HG02973 (cell line): ENCODE measurements at regions not wholly inside any gene's neighbourhood (a gene's known extent, or its start where the extent isn't known, plus 50 kb on each side); places are given as distances from the start of the nearest gene placed in this dataset.

ENCODE experiments used
- ATAC-seq: cut with Tn5 transposase; IDR thresholded peaks from one replicate; pipeline ENCODE4 v1.9.1; 2021; ENCODE audit warnings: moderate library complexity; ENCODE audit not compliant: unreplicated experiment

DNA sequence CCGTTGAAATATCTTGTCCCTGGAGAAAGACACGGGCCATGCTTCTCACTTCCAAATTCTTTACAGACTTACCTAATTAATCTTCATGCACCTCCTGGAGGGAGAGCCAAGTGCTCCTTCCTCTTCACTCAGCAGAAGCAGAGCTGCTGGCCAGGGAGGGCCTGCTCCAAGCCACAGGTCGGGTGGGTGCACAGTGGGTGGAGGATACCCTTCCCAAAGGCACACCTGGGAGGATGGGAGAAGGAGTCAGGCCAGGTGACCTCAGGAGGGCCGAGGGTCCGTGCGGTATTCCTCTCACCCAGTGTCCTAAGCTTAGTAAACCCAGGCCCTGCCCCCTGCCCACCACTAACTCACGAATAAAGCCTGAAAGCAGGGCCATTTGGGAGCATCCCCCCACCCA lies 171.3 kb upstream of the RPL38 start:
- ATAC-seq: no peak

- no peak for ATAC-seq
These were observed 166.2 kb upstream of the RPL38 start for GRCh38 chr17:74037320-74037719.

DNA sequence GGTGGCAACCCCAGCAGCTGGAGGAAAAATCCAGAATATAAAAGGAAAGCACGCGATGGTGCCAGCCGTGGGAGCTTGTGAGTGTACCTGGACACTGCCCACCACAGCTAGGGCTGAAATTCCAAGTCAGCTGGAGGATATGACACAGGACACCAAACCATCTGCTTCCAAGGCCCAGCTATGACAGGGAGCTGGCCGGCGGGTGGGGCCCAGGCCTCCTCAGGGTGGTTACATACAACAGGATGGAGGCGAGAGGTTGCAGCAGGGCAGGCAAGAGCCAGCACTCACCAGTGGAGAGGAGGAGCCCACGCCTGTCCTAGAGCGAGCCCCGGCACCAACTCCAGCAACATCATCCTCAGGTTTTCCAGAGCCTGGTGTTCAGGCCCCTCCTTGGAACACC lies 163.2 kb upstream of the RPL38 start:
- ATAC-seq: no peak

- ATAC-seq: no peak
These were observed 162.7 kb upstream of the RPL38 start for GRCh38 chr17:74040729-74041128.

- no peak for ATAC-seq
These were observed 161.4 kb upstream of the RPL38 start for GRCh38 chr17:74041869-74042640.

DNA sequence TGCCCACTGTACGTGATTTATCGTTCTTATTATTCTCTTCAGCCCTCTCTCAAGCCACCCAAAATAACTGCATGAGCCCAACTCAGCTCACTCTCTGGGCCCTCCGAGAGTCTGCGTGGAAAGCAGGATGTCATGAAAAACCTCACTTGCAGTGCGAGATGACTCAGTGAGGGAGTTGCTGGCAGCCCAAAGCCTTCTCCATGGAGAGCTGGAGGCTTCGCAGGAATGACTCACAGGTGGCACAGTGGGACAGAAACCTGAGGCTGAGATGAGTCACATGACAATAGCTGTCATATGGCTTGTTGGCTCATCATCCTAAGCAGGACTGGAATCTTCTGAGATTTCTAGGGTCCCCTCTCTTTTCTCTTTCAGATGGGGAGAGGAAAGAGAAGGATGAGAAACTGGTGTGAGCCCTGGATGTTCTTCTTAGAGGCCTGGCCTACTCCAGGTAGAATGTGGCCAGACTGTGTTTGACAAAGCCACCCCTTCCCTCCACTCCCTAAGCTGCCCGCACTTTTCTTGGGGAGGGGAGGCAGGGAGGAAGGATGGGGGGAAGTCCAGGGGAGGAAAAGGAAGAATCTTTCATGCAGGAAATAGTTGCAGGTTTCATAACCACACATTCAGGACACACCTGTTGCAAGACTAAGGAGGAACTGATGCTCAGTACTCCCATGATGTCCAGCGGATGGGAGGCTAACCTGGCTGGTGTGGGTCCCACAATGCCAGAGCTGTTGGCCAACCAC lies 160.6 kb upstream of the RPL38 start:
- no peak for ATAC-seq

DNA sequence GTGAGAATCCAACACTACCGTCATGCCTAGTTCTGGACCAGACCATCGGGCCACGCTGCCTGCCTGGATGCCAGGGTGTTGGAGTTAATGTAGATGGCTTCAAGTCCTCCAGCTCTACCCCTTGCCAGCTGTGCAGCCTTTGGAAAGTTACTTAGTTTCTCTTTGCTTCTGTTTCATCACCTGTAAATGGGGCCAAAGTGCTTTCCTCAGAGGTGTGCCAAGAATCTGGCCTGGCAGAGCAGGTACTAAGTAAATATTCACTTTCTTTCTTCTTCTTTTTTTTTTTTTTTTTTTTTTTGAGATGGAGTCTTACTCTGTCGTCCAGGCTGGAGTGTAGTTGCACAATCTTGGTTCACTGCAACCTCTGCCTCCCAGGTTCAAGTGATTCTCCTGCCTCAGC lies 159.5 kb upstream of the RPL38 start:
- ATAC-seq: no peak

DNA sequence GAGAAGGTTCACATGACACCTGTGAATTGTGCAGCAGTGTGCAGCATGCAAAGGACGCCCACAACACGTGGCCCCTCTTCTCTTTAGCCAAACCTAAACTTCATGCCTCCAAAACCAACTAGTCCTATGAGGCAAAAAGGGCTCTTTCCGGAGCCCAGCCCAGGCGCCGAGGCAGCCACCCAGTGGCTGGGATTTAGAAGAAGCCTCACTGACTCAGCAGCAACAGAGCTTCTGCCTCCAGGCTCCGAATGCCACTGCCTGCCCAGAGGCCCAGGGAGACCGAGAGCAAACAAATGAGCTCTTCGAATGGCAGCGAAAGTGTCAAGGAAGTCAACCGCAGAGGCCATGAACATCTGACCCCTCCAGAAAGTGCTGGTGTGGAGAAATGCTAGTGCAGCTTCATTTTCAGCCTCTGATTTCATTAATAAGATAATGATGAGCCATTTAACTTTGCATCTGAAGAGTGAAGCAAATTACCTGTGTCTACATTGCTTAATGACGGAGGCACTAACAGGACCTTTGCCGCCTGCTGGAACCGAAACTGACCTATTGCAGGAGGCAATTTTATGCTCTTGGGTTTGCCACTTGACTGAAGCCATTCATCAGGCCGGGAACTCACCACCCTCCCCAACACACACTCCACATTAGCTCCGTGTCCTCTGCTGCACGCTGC lies 157.7 kb upstream of the RPL38 start:
- no peak for ATAC-seq

DNA sequence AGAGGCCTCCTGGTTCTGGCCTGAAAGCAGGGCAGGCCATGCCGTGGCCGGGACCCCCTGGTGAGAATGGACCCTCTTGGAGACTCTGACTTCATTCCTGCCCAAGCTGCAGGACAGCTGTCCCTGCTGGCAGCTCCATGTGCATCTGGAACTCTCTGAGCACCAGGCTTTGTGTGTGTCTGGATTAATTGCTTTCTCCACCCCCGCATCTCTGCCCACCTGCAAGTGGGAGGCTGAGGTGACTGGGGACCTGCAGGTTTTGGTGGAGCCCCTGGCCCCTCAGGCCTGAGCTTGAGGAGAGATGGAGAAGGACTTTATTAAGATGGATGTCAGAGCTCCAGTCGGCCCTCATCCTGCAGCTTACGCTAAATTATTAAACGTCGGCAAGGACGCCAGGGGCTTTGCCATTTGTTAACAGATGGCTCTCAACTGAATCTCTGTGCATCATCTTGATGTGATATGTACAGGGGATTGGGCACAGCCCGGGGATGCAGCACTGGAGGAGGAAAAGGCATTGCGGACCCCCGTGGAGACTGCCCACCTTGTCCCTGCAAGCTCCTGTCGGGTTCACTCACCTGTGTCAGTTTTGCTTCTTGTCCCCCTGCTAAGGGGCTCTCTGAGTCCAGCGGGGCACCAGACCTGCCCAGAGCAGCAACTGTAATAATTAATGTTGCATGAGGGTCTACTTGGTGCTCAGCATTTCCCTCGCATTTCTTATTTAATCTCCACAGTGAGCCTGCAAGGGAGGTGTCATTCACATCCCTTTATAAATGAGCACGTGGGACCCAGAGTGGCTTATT lies 154.1 kb upstream of the RPL38 start:
- no peak for ATAC-seq

- no peak for ATAC-seq
These were observed 153.5 kb upstream of the RPL38 start for GRCh38 chr17:74049967-74050458.

DNA sequence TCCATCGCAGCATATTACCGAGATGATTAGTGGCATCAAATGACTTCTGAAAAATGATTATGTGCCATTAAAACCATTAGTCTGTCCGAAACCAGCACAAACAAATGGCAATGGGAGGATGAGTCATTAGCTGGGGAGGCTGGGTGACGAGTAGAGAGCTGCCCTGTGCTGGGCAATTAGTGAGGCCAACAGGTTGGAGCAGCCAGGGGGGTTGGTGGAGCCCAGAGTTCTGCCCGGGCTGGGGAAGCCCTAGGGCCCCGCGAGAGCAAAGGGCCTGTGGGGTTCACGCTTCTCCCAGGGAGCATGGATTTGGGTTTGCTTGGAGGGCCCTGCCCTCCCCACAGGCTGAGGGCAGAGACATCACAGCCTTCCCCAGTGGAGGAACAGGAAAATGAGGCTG lies 152.1 kb upstream of the RPL38 start:
- no peak for ATAC-seq

DNA sequence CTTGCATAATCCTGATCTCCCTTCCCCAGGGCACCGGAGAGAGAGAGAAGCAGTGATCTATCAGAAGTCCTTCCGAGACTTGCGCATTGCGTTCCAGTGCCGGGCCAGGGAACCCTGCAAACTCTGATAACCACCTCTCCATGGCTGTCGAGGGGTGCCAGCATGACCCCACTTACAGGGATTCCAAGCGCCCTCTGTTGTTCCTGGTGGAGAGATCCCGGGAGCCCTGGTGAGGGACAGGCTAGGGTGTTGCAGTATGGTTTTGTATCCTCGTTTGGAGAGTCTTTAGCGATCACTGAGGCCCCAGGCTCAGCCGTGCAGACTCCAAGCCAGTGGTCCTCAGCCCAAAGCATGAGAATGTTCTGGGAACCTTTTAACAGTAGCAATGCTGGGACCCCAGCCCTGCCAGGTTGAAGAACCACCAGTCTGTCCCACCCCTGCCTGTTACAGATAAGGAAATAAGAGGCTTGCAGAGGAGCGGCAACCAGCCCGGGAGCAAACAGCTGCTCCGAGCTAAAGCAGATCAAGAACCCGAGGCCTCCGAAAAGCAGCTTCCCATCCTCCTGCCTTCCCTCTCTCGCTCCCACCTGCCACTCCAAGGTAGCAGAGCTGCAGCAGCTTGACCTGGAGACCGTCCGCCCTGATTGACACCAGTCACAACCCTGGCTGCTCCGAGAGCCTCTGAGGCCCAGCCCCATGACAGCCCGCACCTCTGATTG lies 150.3 kb upstream of the RPL38 start:
- ATAC-seq: no peak

- no peak for ATAC-seq
These were observed 149.8 kb upstream of the RPL38 start for GRCh38 chr17:74053712-74054078.

DNA sequence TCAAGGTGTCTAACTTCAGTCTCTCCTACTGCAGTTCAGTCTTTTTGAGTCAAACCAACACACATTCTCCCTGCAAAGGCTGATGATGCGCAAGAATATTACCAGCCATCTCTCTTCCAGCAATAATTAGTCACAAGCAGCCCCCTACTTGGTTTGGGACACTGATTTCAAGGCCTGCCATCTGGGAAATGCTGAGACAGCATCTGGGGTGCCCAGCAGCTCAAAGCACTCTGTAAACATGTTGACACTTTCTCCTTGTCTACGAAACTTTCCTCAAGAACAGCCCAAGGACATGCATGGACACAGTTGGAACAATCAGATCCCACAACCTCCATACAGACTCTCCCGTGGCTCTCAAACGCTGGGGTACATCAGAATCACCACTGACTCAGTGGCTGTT lies 149.2 kb upstream of the RPL38 start:
- no peak for ATAC-seq

DNA sequence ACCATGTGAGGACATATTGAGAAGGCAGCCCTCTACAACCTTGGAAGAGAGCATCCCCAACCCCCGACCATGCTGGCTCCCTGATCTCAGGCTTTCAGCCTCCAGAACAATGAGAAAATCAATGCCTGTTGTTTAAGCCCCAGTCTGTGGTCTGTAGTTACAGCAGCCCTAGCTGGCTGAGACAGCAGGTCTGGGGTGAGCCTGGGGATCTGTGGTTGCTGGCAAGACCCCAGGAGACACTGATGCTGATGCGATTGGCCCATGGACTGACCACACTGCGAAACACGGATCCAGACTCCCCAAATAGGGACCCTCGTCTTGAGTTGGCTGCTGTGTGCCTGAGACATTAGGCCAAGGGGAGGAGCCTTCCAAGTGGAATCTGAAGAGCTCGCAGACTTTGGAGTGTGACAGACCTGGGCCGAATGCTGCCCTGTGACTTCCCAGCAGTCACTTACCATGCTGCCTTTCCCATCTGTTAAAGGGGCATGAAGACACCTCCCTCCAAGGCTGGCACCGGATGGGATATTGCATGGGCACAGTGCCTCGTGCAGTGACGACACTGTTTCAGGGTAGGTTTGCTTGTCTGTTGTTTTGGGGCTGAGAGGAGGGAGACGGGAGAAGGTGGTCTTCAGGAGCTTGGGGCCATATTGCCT lies 147.8 kb upstream of the RPL38 start:
- no peak for ATAC-seq

DNA sequence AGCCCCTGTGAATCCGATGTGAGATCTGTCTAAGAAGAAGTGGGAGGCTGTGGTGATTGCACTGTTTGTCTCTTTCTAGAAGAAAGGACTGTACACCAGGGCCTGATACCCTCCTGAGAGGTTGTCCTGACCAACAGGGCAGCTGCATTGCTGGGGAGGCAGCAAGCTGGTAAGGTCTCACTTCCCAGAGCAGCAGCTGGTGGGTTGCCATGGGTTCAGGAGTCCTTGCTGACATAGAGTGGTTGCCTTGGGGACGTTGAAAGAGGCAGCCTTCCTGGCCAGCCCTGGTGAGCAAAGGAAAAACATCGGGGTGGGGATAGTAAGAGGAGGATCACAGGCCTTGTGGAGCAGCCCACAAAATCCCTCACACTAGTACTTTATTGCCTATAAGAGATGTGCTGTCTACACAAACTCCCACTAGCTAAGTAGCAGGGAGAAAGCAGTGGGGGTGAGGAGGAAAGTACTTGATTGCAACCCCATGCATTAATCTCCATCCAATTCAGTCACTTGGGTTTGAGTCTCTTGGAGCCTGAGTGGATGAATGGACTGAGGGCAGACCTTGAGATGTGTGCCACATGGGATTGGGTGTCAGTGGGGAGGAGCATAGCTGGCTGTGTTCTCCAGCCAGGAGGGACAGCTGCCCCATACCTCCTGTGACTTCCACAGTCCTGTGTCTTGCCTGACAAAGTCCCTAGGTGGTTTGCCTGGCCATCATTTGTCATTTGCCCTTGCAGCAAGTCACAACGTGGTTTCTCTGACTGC lies 143.8 kb upstream of the RPL38 start:
- ATAC-seq: no peak

DNA sequence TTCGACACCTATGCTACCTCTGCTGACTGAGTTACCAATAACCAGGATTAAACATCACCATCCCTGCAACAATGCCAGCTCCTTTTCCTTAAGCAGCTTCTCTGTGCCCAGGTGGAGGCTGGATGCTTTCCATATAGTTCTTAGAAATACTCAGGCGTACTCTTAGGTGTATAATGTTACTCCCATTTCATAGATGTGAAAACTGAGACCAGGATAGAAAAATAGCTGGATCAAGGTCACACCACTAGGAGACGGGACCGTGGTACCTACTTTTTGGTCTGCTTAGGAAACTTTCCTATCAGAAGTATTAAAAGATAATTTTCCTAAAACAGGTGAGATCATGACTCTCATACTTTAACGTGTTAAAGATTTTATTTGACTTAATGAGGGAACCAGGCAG lies 141.7 kb upstream of the RPL38 start:
- ATAC-seq: no peak

DNA sequence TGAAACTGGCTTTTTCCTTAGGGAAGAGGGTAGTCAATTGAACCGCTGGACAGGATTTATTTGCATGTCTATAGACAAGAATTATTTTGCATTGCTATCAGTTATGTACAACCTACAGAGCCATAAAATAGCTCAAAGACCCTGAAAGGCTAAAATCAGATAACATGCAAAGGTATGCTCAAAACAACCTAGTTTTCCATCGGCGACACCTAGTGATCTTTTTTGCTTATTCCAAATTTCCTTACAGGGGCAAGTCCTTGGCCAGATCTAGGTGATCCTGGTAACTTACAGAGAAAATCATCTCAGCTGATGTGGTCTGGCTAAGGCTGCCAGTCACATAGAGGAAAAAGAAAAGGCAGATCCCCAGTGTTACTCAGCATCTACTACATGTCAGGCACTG lies 141.2 kb upstream of the RPL38 start:
- no peak for ATAC-seq

GRCh38 chr17:74063439-74063838 lies 140.0 kb upstream of the RPL38 start:
- no peak for ATAC-seq
